Testis (tissue), 2 donors: ENCODE measurements at regions not wholly inside any gene's neighbourhood (a gene's known extent, or its start where the extent isn't known, plus 50 kb on each side); places are given as distances from the start of the nearest gene placed in this dataset.

ENCODE experiments used
- CTCF ChIP-seq, 3 experiments: fragments of 450-650 bp in 2 of 3; fragments of 200-600 bp in 1 of 3; sonication (generic) in 1 of 3; IDR thresholded peaks; one replicate each; pipeline ENCODE4 v1.5.1; 2016 to 2019; ENCODE audit warnings: antibody characterized with exemption in 3 of 3, mild to moderate bottlenecking in 2 of 3, moderate library complexity in 1 of 3
- POLR2A ChIP-seq: fragments of 450-650 bp; IDR thresholded peaks from one replicate; pipeline ENCODE4 v1.6.1; 2017; ENCODE audit warnings: antibody characterized with exemption, mild to moderate bottlenecking, moderate library complexity

- TF ChIP-seq CTCF (IDR thresholded peaks at IDR 0.05) (peak in 2 of 3 experiments; percentile 37 to 73), POLR2A (no peak)
Measured at GRCh38 chr10:84008878-84009277, 130.4 kb upstream of the GHITM start.
